ENCODE measurements at regions not wholly inside any gene's neighbourhood (a gene's known extent, or its start where the extent isn't known, plus 50 kb on each side); places are given as distances from the start of the nearest gene placed in this dataset.

DNA sequence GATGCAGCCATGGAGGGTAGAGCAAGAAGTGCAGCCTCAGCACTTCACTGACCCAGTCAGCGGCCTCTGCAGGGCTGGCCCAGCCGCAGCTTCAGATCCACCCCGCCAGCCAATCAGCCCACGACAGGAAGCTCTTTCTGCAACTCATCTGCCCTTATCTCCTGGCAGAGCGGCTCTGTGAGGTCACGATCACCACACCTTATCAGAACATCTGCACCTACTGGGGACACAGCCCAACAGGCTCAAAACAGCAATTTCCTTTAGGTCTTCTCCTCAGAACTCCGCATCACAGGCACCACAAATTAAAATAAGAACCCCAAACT lies 287.3 kb downstream of the BCL11B start:
- TF ChIP-seq, protein P1, sequence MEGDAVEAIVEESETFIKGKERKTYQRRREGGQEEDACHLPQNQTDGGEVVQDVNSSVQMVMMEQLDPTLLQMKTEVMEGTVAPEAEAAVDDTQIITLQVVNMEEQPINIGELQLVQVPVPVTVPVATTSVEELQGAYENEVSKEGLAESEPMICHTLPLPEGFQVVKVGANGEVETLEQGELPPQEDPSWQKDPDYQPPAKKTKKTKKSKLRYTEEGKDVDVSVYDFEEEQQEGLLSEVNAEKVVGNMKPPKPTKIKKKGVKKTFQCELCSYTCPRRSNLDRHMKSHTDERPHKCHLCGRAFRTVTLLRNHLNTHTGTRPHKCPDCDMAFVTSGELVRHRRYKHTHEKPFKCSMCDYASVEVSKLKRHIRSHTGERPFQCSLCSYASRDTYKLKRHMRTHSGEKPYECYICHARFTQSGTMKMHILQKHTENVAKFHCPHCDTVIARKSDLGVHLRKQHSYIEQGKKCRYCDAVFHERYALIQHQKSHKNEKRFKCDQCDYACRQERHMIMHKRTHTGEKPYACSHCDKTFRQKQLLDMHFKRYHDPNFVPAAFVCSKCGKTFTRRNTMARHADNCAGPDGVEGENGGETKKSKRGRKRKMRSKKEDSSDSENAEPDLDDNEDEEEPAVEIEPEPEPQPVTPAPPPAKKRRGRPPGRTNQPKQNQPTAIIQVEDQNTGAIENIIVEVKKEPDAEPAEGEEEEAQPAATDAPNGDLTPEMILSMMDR (conservative IDR thresholded peaks at IDR 0.05 in 1 of 2, IDR thresholded peaks at IDR 0.05 in 1 of 2; ENCODE audit: extremely low read depth in 1 of 2, insufficient read depth in 1 of 2, low read depth in 1 of 2, low read length in 2 of 2) = no peak
- no peak for TF ChIP-seq EZH2 (IDR thresholded peaks at IDR 0.05; ENCODE audit: borderline replicate concordance, low read length)

Measured in mammary epithelial cell (primary cell).